ENCODE measurements at regions not wholly inside any gene's neighbourhood (a gene's known extent, or its start where the extent isn't known, plus 50 kb on each side); places are given as distances from the start of the nearest gene placed in this dataset.
A peak's percentile ranks its signal among the peaks of the same experiment; 100 is the strongest.

- H3K9me3 ChIP-seq (ENCODE audit: low read depth, low read length) = no peaks in the 10 kb centered on the region
- H3K4me1 ChIP-seq (ENCODE audit: insufficient read depth, low read length) = no peaks in the 10 kb centered on the region
- DNase-seq (ENCODE audit: insufficient read length, low spot score, missing footprints) = peak; percentile 36
- no peaks in the 10 kb centered on the region for H4K20me1 ChIP-seq (ENCODE audit: insufficient read depth, low read length)
- no peak for TF ChIP-seq CTCF (IDR thresholded peaks at IDR 0.05; ENCODE audit: extremely low read depth, low read depth, low read length)
- H3K4me3 ChIP-seq (ENCODE audit: insufficient read depth, low read length) = no peak overlapping the region
- no peaks in the 10 kb centered on the region for H3K36me3 ChIP-seq (ENCODE audit: insufficient read depth, low read length)
- H2AFZ ChIP-seq (ENCODE audit: low read length) = no peak overlapping the region
- H3K27me3 ChIP-seq (ENCODE audit: insufficient read depth, low read length) = no peaks in the 10 kb centered on the region
- no peaks in the 10 kb centered on the region for H3K79me2 ChIP-seq (ENCODE audit: insufficient read depth, low read length)
- H3K27ac ChIP-seq (ENCODE audit: low read depth, low read length) = no peak overlapping the region
- no peak overlapping the region for H3K4me2 ChIP-seq (ENCODE audit: insufficient read depth, low read length)
These were observed 235.4 kb downstream of the TTLL7 start for GRCh38 chr1:83763361-83764095.

GRCh38 chr1:83762416-83762815, 236.5 kb downstream of the TTLL7 start:
- no peak overlapping the region for H2AFZ ChIP-seq (ENCODE audit: low read length)
- no peaks in the 10 kb centered on the region for H3K27me3 ChIP-seq (ENCODE audit: insufficient read depth, low read length)
- H3K4me2 ChIP-seq (ENCODE audit: insufficient read depth, low read length) = no peak overlapping the region
- H3K4me1 ChIP-seq (ENCODE audit: insufficient read depth, low read length) = no peaks in the 10 kb centered on the region
- no peak overlapping the region for H3K4me3 ChIP-seq (ENCODE audit: insufficient read depth, low read length)
- H3K9me3 ChIP-seq (ENCODE audit: low read depth, low read length) = no peaks in the 10 kb centered on the region
- DNase-seq (ENCODE audit: insufficient read length, low spot score, missing footprints) = no peak
- H3K79me2 ChIP-seq (ENCODE audit: insufficient read depth, low read length) = no peaks in the 10 kb centered on the region
- no peak for TF ChIP-seq CTCF (IDR thresholded peaks at IDR 0.05; ENCODE audit: extremely low read depth, low read depth, low read length)
- H3K27ac ChIP-seq (ENCODE audit: low read depth, low read length) = no peak overlapping the region
- H4K20me1 ChIP-seq (ENCODE audit: insufficient read depth, low read length) = no peaks in the 10 kb centered on the region
- no peaks in the 10 kb centered on the region for H3K36me3 ChIP-seq (ENCODE audit: insufficient read depth, low read length)

- no peaks in the 10 kb centered on the region for H3K27me3 ChIP-seq (ENCODE audit: insufficient read depth, low read length)
- H3K4me2 ChIP-seq (ENCODE audit: insufficient read depth, low read length) = no peak overlapping the region
- no peaks in the 10 kb centered on the region for H3K4me1 ChIP-seq (ENCODE audit: insufficient read depth, low read length)
- no peak overlapping the region for H3K27ac ChIP-seq (ENCODE audit: low read depth, low read length)
- no peaks in the 10 kb centered on the region for H3K36me3 ChIP-seq (ENCODE audit: insufficient read depth, low read length)
- no peak overlapping the region for H3K4me3 ChIP-seq (ENCODE audit: insufficient read depth, low read length)
- no peaks in the 10 kb centered on the region for H3K9me3 ChIP-seq (ENCODE audit: low read depth, low read length)
- H4K20me1 ChIP-seq (ENCODE audit: insufficient read depth, low read length) = no peaks in the 10 kb centered on the region
- no peak for TF ChIP-seq CTCF (IDR thresholded peaks at IDR 0.05; ENCODE audit: extremely low read depth, low read depth, low read length)
- no peak for DNase-seq (ENCODE audit: insufficient read length, low spot score, missing footprints)
- H2AFZ ChIP-seq (ENCODE audit: low read length) = no peak overlapping the region
- H3K79me2 ChIP-seq (ENCODE audit: insufficient read depth, low read length) = no peaks in the 10 kb centered on the region
These were observed 236.9 kb downstream of the TTLL7 start for GRCh38 chr1:83762039-83762365.

GRCh38 chr1:83761167-83762038, 237.5 kb downstream of the TTLL7 start:
- Histone ChIP-seq H3K4me1 (ENCODE audit: insufficient read depth, low read length) (no peaks in the 10 kb centered on the region), H3K9me3 (ENCODE audit: low read depth, low read length) (no peaks in the 10 kb centered on the region), H3K4me2 (ENCODE audit: insufficient read depth, low read length) (no peak overlapping the region), H3K27ac (ENCODE audit: low read depth, low read length) (no peak overlapping the region), H3K27me3 (ENCODE audit: insufficient read depth, low read length) (no peaks in the 10 kb centered on the region), H3K4me3 (ENCODE audit: insufficient read depth, low read length) (no peak overlapping the region), H3K79me2 (ENCODE audit: insufficient read depth, low read length) (no peaks in the 10 kb centered on the region), H3K36me3 (ENCODE audit: insufficient read depth, low read length) (no peaks in the 10 kb centered on the region), H2AFZ (ENCODE audit: low read length) (no peak overlapping the region), H4K20me1 (ENCODE audit: insufficient read depth, low read length) (no peaks in the 10 kb centered on the region)
- no peak for DNase-seq (ENCODE audit: insufficient read length, low spot score, missing footprints)
- TF ChIP-seq CTCF (IDR thresholded peaks at IDR 0.05; ENCODE audit: extremely low read depth, low read depth, low read length) = no peak
